DOHH2 (cell line): ENCODE measurements at regions not wholly inside any gene's neighbourhood (a gene's known extent, or its start where the extent isn't known, plus 50 kb on each side); places are given as distances from the start of the nearest gene placed in this dataset.

ENCODE experiments used
- H3F3A ChIP-seq: fragments of 200-600 bp; sonication (generic), shearing (Covaris generic); 2 replicates; pipeline ENCODE4 v1.6.0; 2016; ENCODE audit warnings: antibody characterized with exemption, mild to moderate bottlenecking; ENCODE audit not compliant: control insufficient read depth, insufficient read depth
- H3K27ac ChIP-seq: fragments of 200-600 bp; sonication (generic); 2 replicates; pipeline ENCODE4 v1.5.1; 2014; ENCODE audit warnings: low read depth, mild to moderate bottlenecking, low read length, moderate library complexity
- H3K27me3 ChIP-seq: fragments of 200-600 bp; sonication (generic); 2 replicates; pipeline ENCODE4 v1.6.1; 2014; ENCODE audit warnings: mild to moderate bottlenecking, low read length, mixed read lengths; ENCODE audit not compliant: control insufficient read depth
- H3K36me3 ChIP-seq: fragments of 200-600 bp; sonication (generic); 2 replicates; pipeline ENCODE4 v1.6.1; 2014; ENCODE audit warnings: mild to moderate bottlenecking, low read length, moderate library complexity, mixed read lengths; ENCODE audit not compliant: control insufficient read depth
- H3K4me1 ChIP-seq: fragments of 200-600 bp; sonication (generic); 2 replicates; pipeline ENCODE4 v1.6.1; 2014; ENCODE audit warnings: mild to moderate bottlenecking, low read length, mixed read lengths; ENCODE audit not compliant: control insufficient read depth
- H3K4me2 ChIP-seq: fragments of 200-600 bp; sonication (generic); 2 replicates; pipeline ENCODE4 v1.6.0; 2014; ENCODE audit warnings: mild to moderate bottlenecking, low read length, moderate library complexity
- H3K4me3 ChIP-seq: fragments of 200-600 bp; sonication (generic); 2 replicates; pipeline ENCODE4 v1.5.1; 2014; ENCODE audit warnings: mild to moderate bottlenecking, low read length, mixed read lengths
- H3K79me2 ChIP-seq: fragments of 200-600 bp; sonication (generic); 2 replicates; pipeline ENCODE4 v1.6.1; 2014; ENCODE audit warnings: mild to moderate bottlenecking, low read length, mixed read lengths; ENCODE audit not compliant: control insufficient read depth
- H3K9me2 ChIP-seq: fragments of 200-600 bp; sonication (generic); replicated peaks from 2 replicates; pipeline ENCODE4 v1.6.1; 2014; ENCODE audit warnings: mild to moderate bottlenecking, low read length, mixed read lengths; ENCODE audit not compliant: control insufficient read depth
- H3K9me3 ChIP-seq: fragments of 200-600 bp; sonication (generic); 2 replicates; pipeline ENCODE4 v1.6.1; 2014; ENCODE audit warnings: antibody characterized with exemption, low read length, mixed read lengths; ENCODE audit not compliant: control insufficient read depth, insufficient read depth
- H4K20me1 ChIP-seq: fragments of 200-600 bp; sonication (generic); 2 replicates; pipeline ENCODE4 v1.6.0; 2014; ENCODE audit warnings: low read depth, mild to moderate bottlenecking, antibody characterized with exemption, low read length, moderate library complexity; ENCODE audit not compliant: control insufficient read depth, insufficient read depth
- EZH2phosphoT487 ChIP-seq: fragments of 200-600 bp; sonication (generic); IDR thresholded peaks from 2 replicates; pipeline ENCODE4 v1.6.1; 2017; ENCODE audit warnings: borderline replicate concordance, mild to moderate bottlenecking, antibody characterized with exemption, low read length, moderate library complexity, mixed read lengths
- TF ChIP-seq, protein P1 (sequence below): fragments of 200-600 bp; sonication (generic); IDR thresholded peaks from one replicate; pipeline ENCODE4 v1.5.1; 2014; ENCODE audit warnings: antibody characterized with exemption, mild to moderate bottlenecking, low read depth, low read length; ENCODE audit not compliant: poor library complexity, severe bottlenecking

DNA sequence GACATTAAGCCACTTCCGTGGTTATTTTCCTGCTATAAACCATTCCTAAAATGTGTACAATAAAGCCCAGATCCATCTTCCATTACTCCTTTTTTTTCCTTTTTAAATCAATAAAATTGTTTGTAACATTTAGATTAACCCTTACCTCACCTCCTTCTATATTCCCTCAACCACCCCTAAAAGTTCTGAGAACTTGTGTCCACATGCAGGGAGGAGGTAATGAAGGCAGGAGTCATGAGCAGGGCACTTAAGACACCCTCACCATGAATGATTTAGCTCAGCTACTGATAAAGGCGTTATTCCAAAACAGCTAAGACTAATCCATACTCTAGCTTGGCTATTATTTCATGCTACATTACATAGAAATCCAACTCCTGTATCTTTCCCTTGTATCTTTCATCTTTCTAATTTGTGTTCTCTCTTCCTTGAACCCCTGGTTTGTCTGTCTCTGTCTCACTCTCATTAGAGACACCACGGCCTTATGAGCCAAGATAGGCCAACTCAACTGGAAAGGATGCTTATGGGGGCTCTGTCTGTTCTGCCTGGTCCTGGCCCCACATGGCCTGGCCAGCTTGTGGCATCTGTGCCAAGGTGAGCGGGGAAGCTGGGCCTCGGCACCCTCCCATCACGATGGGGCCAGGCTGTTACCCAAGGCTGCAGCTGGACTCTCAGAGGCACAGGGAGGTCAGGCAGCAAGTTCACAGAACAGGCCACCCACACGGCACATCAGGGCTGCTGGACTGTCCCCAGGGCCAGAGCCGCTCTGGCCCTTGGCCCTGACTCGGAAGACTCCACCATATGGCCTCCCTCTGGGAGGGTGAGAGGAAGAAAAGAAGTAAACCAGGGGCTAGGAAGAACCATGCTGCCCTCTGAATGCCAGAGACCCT, 294.4 kb downstream of the SOX9 start:
- no peaks in the 10 kb centered on the region for H3K36me3 ChIP-seq
- TF ChIP-seq EZH2phosphoT487: no peak
- TF ChIP-seq, protein P1, sequence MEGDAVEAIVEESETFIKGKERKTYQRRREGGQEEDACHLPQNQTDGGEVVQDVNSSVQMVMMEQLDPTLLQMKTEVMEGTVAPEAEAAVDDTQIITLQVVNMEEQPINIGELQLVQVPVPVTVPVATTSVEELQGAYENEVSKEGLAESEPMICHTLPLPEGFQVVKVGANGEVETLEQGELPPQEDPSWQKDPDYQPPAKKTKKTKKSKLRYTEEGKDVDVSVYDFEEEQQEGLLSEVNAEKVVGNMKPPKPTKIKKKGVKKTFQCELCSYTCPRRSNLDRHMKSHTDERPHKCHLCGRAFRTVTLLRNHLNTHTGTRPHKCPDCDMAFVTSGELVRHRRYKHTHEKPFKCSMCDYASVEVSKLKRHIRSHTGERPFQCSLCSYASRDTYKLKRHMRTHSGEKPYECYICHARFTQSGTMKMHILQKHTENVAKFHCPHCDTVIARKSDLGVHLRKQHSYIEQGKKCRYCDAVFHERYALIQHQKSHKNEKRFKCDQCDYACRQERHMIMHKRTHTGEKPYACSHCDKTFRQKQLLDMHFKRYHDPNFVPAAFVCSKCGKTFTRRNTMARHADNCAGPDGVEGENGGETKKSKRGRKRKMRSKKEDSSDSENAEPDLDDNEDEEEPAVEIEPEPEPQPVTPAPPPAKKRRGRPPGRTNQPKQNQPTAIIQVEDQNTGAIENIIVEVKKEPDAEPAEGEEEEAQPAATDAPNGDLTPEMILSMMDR: no peak
- no peak overlapping the region for H3K27ac ChIP-seq
- H3K9me3 ChIP-seq: peaks cover 10% of the 10 kb centered on the region; the same call in 1 of the 2 replicates
- H3K4me3 ChIP-seq: no peak overlapping the region
- no peaks in the 10 kb centered on the region for H3K27me3 ChIP-seq
- no peak overlapping the region for H3K4me2 ChIP-seq
- H3K79me2 ChIP-seq: no peaks in the 10 kb centered on the region
- H4K20me1 ChIP-seq: no peaks in the 10 kb centered on the region
- H3K4me1 ChIP-seq: no peaks in the 10 kb centered on the region
- no peaks in the 10 kb centered on the region for H3K9me2 ChIP-seq
- H3F3A ChIP-seq: no peaks in the 10 kb centered on the region

- TF ChIP-seq EZH2phosphoT487: no peak
- TF ChIP-seq, protein P1: no peak
- H3K4me1 ChIP-seq: no peaks in the 10 kb centered on the region
- H3K27me3 ChIP-seq: no peaks in the 10 kb centered on the region
- H3F3A ChIP-seq: no peaks in the 10 kb centered on the region
- H3K9me2 ChIP-seq: no peaks in the 10 kb centered on the region
- no peaks in the 10 kb centered on the region for H3K36me3 ChIP-seq
- H3K4me3 ChIP-seq: no peak overlapping the region
- no peaks in the 10 kb centered on the region for H4K20me1 ChIP-seq
- H3K4me2 ChIP-seq: no peak overlapping the region
- peaks cover 10% of the 10 kb centered on the region; the same call in 1 of the 2 replicates for H3K9me3 ChIP-seq
- no peaks in the 10 kb centered on the region for H3K79me2 ChIP-seq
- H3K27ac ChIP-seq: no peak overlapping the region
Measured at GRCh38 chr17:72416054-72416675, 295.3 kb downstream of the SOX9 start.

- Histone ChIP-seq H3K9me2 (no peaks in the 10 kb centered on the region), H3K79me2 (no peaks in the 10 kb centered on the region), H3K4me2 (no peak overlapping the region), H3K27ac (no peak overlapping the region), H3K9me3 (peaks cover 10% of the 10 kb centered on the region; the same call in 1 of the 2 replicates), H3F3A (no peaks in the 10 kb centered on the region), H3K4me1 (no peaks in the 10 kb centered on the region), H3K36me3 (no peaks in the 10 kb centered on the region), H4K20me1 (no peaks in the 10 kb centered on the region), H3K4me3 (no peak overlapping the region), H3K27me3 (peaks cover 5% of the 10 kb centered on the region; the same call in 1 of the 2 replicates)
- no peak for TF ChIP-seq EZH2phosphoT487
- TF ChIP-seq, protein P1: no peak
Measured at GRCh38 chr17:72416905-72417304, 296.1 kb downstream of the SOX9 start.
